ENCODE measurements at regions not wholly inside any gene's neighbourhood (a gene's known extent, or its start where the extent isn't known, plus 50 kb on each side); places are given as distances from the start of the nearest gene placed in this dataset.

- DNase-seq, result no peak
These were observed 61.7 kb upstream of the PSD2 start for GRCh38 chr5:139733698-139734538.

- no peak for DNase-seq
These were observed 61.1 kb upstream of the PSD2 start for GRCh38 chr5:139734539-139734916.

- no peak for DNase-seq
These were observed 57.1 kb upstream of the PSD2 start for GRCh38 chr5:139738193-139739149.

GRCh38 chr5:139739150-139739974 is 56.2 kb upstream of the PSD2 start:
- DNase-seq, result no peak

- no peak for DNase-seq
These were observed 55.2 kb upstream of the PSD2 start for GRCh38 chr5:139740138-139740991.

GRCh38 chr5:139740992-139741672 is 54.5 kb upstream of the PSD2 start:
- DNase-seq, result no peak

GRCh38 chr5:139741823-139742172 is 53.8 kb upstream of the PSD2 start:
- no peak for DNase-seq

GRCh38 chr5:139742173-139742903 is 53.3 kb upstream of the PSD2 start:
- no peak for DNase-seq

GRCh38 chr5:139743001-139743771 is 52.4 kb upstream of the PSD2 start:
- no peak for DNase-seq

GRCh38 chr5:139743804-139744203 is 51.8 kb upstream of the PSD2 start:
- DNase-seq, result no peak

GRCh38 chr5:139744471-139745131 is 51.0 kb upstream of the PSD2 start:
- DNase-seq, result no peak

- DNase-seq, result peak; percentile 34 to 73
These were observed 50.3 kb upstream of the PSD2 start for GRCh38 chr5:139745132-139745799.

- DNase-seq, result peak; percentile 34 to 51
These were observed 49.6 kb upstream of the PSD2 start for GRCh38 chr5:139745800-139746690.
